GM12892 (cell line): ENCODE measurements at regions not wholly inside any gene's neighbourhood (a gene's known extent, or its start where the extent isn't known, plus 50 kb on each side); places are given as distances from the start of the nearest gene placed in this dataset.
"Not testable (repeated sequence)": the region's sequence is repeated elsewhere in the genome, so short reads cannot be mapped to it uniquely, and the experiment has no call there.

Source experiments
- DNase-seq: peaks from one replicate; pipeline ENCODE4 v3.0.0; 2011; ENCODE audit not compliant: insufficient read length
- FAIRE-seq: peaks from 2 replicates; lab custom pipeline; 2011; peaks lifted over from hg19 to GRCh38; lab: Jason Lieb, UNC
- POLR2A ChIP-seq: IDR thresholded peaks from 2 replicates; pipeline ENCODE4 v1.6.1; 2011; ENCODE audit warnings: low read depth, low read length, control low read depth
- POLR2AphosphoS5 ChIP-seq: IDR thresholded peaks from 2 replicates; pipeline ENCODE4 v1.6.1; 2011; ENCODE audit warnings: low read depth, low read length, control low read depth
- TAF1 ChIP-seq: IDR thresholded peaks from 2 replicates; pipeline ENCODE4 v1.6.1; 2011; ENCODE audit warnings: low read depth, mild to moderate bottlenecking, control low read depth, low read length, borderline replicate concordance

- FAIRE-seq (no peak), DNase-seq (no peak)
- TF ChIP-seq POLR2A (no peak), TAF1 (no peak), POLR2AphosphoS5 (no peak)
Observed at GRCh38 chr3:101134331-101134730, 141.1 kb upstream of the ABI3BP start.

- no peak for DNase-seq
- FAIRE-seq: no peak
- no peak for TF ChIP-seq POLR2AphosphoS5
- TF ChIP-seq POLR2A: no peak
- TF ChIP-seq TAF1: no peak
Observed at GRCh38 chr3:101133652-101134051, 140.4 kb upstream of the ABI3BP start.

GRCh38 chr3:101133197-101133596, 140.0 kb upstream of the ABI3BP start:
- FAIRE-seq, DNase-seq: not testable (repeated sequence)

- FAIRE-seq (no peak), DNase-seq (no peak)
- TF ChIP-seq POLR2AphosphoS5 (no peak), TAF1 (no peak), POLR2A (no peak)
Observed at GRCh38 chr3:101131767-101132166, 138.5 kb upstream of the ABI3BP start.

GRCh38 chr3:101128786-101129185, 135.6 kb upstream of the ABI3BP start:
- TF ChIP-seq TAF1: no peak
- TF ChIP-seq POLR2AphosphoS5: no peak
- no peak for TF ChIP-seq POLR2A
- DNase-seq (no peak), FAIRE-seq (no peak)

GRCh38 chr3:101128001-101128400, 134.8 kb upstream of the ABI3BP start:
- DNase-seq (no peak), FAIRE-seq (no peak)
- TF ChIP-seq POLR2AphosphoS5: no peak
- TF ChIP-seq TAF1: no peak
- TF ChIP-seq POLR2A: no peak

- no peak for DNase-seq
- no peak for FAIRE-seq
- no peak for TF ChIP-seq POLR2A
Observed at GRCh38 chr3:101124125-101124524, 130.9 kb upstream of the ABI3BP start.

- DNase-seq (no peak), FAIRE-seq (no peak)
- TF ChIP-seq POLR2AphosphoS5 (no peak), POLR2A (no peak), TAF1 (no peak)
Observed at GRCh38 chr3:101123081-101123480, 129.9 kb upstream of the ABI3BP start.

GRCh38 chr3:101122681-101123080, 129.5 kb upstream of the ABI3BP start:
- no peak for DNase-seq
- FAIRE-seq: no peak
- TF ChIP-seq POLR2A: no peak
- TF ChIP-seq TAF1: no peak

- no peak for TF ChIP-seq POLR2A
- no peak for TF ChIP-seq TAF1
- no peak for FAIRE-seq
- DNase-seq: no peak
Observed at GRCh38 chr3:101120039-101120438, 126.8 kb upstream of the ABI3BP start.

- no peak for DNase-seq
- TF ChIP-seq TAF1: no peak
- no peak for TF ChIP-seq POLR2AphosphoS5
- no peak for TF ChIP-seq POLR2A
- FAIRE-seq: no peak
Observed at GRCh38 chr3:101119535-101119934, 126.3 kb upstream of the ABI3BP start.

GRCh38 chr3:101117980-101118379, 124.8 kb upstream of the ABI3BP start:
- no peak for DNase-seq
- TF ChIP-seq POLR2A: no peak
- no peak for TF ChIP-seq POLR2AphosphoS5
- no peak for FAIRE-seq

- FAIRE-seq (no peak), DNase-seq (no peak)
- TF ChIP-seq POLR2A: no peak
- no peak for TF ChIP-seq POLR2AphosphoS5
- TF ChIP-seq TAF1: no peak
Observed at GRCh38 chr3:101117465-101117864, 124.2 kb upstream of the ABI3BP start.

- FAIRE-seq, DNase-seq: not testable (repeated sequence)
Observed at GRCh38 chr3:101110295-101110694, 117.1 kb upstream of the ABI3BP start.
